ENCODE measurements at regions not wholly inside any gene's neighbourhood (a gene's known extent, or its start where the extent isn't known, plus 50 kb on each side); places are given as distances from the start of the nearest gene placed in this dataset.

DNA sequence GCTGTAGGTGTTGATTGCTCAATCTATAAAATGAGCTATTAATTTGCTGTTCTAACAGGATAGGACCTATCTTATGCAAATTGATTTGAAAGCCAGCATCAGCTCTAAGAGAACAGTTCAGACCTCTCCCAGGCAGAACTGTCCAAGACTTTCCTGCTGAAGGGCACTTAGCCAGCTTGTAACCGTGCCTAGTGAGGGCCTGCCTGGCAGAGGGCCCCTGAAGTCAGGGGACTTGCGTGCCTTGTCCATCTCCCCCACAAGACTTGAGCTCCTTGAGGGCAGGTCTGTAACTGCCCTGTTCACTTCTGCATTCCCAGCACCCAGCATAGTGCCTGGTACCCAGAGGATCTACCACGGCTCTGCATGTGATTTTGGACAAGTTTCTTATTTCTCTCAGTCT lies 293.4 kb downstream of the CDK5RAP2 start:
- TF ChIP-seq CTCF (IDR thresholded peaks at IDR 0.05), result no peak
- no peak for TF ChIP-seq POLR2A (IDR thresholded peaks at IDR 0.05)
